AG10803 (cell line): ENCODE measurements at regions not wholly inside any gene's neighbourhood (a gene's known extent, or its start where the extent isn't known, plus 50 kb on each side); places are given as distances from the start of the nearest gene placed in this dataset.
"Not testable (repeated sequence)": the region's sequence is repeated elsewhere in the genome, so short reads cannot be mapped to it uniquely, and the experiment has no call there.

ENCODE experiments used
- DNase-seq: peaks from one replicate; pipeline ENCODE4 v3.0.0; 2010; ENCODE audit warnings: low read depth
- H3K4me3 ChIP-seq: 2 replicates; pipeline ENCODE4 v1.5.1; 2011; ENCODE audit warnings: mild to moderate bottlenecking, low read length, control low read depth
- CTCF ChIP-seq: conservative IDR thresholded peaks from 2 replicates; pipeline ENCODE4 v1.5.1; 2011; ENCODE audit warnings: mild to moderate bottlenecking, low read length, control low read depth, inconsistent platforms

- no peak for DNase-seq
- TF ChIP-seq CTCF, result no peak
- no peak overlapping the region for H3K4me3 ChIP-seq
These were observed 165.5 kb upstream of the KCNJ6 start for GRCh38 chr21:38081708-38082107.

GRCh38 chr21:38082936-38083485, 166.8 kb upstream of the KCNJ6 start:
- H3K4me3 ChIP-seq, result no peak overlapping the region
- DNase-seq, result no peak
- TF ChIP-seq CTCF, result no peak

- no peak for DNase-seq
- H3K4me3 ChIP-seq, result no peak overlapping the region
- TF ChIP-seq CTCF, result no peak
These were observed 167.3 kb upstream of the KCNJ6 start for GRCh38 chr21:38083535-38083934.

- H3K4me3 ChIP-seq, result no peak overlapping the region
- DNase-seq, result no peak
- no peak for TF ChIP-seq CTCF
These were observed 170.2 kb upstream of the KCNJ15 start for GRCh38 chr21:38086580-38086979.

GRCh38 chr21:38088916-38089762, 167.7 kb upstream of the KCNJ15 start:
- TF ChIP-seq CTCF, result no peak
- no peak overlapping the region for H3K4me3 ChIP-seq
- DNase-seq, result no peak

GRCh38 chr21:38089763-38090046, 167.1 kb upstream of the KCNJ15 start:
- DNase-seq, result no peak
- no peak for TF ChIP-seq CTCF
- H3K4me3 ChIP-seq, result no peak overlapping the region

GRCh38 chr21:38091061-38091460, 165.7 kb upstream of the KCNJ15 start:
- not testable (repeated sequence) for DNase-seq, H3K4me3 ChIP-seq
